ENCODE measurements at regions not wholly inside any gene's neighbourhood (a gene's known extent, or its start where the extent isn't known, plus 50 kb on each side); places are given as distances from the start of the nearest gene placed in this dataset.

DNA sequence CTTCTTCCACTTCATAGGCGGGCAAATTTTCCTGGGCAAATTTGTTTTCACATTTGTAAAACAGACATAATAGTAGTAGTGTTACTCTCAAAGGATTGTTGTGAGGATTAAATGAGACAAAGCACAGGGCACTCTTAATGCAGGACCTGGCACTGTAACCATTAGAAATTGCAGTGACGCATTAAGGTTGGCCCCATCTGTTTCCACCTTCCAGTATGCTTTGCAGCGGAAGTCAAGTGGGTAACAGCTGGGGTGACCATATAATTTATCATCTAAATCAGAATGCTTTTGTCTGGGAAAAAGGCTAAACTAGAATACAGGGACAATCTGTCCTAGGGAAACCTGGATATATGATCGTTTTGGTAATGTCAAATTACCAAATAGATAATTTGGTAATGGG is 132.5 kb upstream of the CACHD1 start:
- no peak for TF ChIP-seq TAF1 (IDR thresholded peaks at IDR 0.05; ENCODE audit: control insufficient read depth, extremely low read depth, insufficient read depth, low read length, severe bottlenecking)
- TF ChIP-seq, protein P1, sequence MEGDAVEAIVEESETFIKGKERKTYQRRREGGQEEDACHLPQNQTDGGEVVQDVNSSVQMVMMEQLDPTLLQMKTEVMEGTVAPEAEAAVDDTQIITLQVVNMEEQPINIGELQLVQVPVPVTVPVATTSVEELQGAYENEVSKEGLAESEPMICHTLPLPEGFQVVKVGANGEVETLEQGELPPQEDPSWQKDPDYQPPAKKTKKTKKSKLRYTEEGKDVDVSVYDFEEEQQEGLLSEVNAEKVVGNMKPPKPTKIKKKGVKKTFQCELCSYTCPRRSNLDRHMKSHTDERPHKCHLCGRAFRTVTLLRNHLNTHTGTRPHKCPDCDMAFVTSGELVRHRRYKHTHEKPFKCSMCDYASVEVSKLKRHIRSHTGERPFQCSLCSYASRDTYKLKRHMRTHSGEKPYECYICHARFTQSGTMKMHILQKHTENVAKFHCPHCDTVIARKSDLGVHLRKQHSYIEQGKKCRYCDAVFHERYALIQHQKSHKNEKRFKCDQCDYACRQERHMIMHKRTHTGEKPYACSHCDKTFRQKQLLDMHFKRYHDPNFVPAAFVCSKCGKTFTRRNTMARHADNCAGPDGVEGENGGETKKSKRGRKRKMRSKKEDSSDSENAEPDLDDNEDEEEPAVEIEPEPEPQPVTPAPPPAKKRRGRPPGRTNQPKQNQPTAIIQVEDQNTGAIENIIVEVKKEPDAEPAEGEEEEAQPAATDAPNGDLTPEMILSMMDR (IDR thresholded peaks at IDR 0.05 in 2 of 3, conservative IDR thresholded peaks at IDR 0.05 in 1 of 3; ENCODE audit: insufficient read depth in 2 of 3, low read depth in 1 of 3, low read length in 3 of 3), result no peak
- TF ChIP-seq ZNF785 (CRISPR knock-in tag; IDR thresholded peaks at IDR 0.05), result no peak
- no peak for TF ChIP-seq POU5F1 (IDR thresholded peaks at IDR 0.05; ENCODE audit: borderline replicate concordance, low read depth, low read length, partially characterized antibody)
- TF ChIP-seq FOXO4 (CRISPR knock-in tag; IDR thresholded peaks at IDR 0.05), result no peak
- no peak for TF ChIP-seq ZNF717 (CRISPR knock-in tag; IDR thresholded peaks at IDR 0.05)
- no peak for TF ChIP-seq NR3C1 (CRISPR knock-in tag; IDR thresholded peaks at IDR 0.05)
- TF ChIP-seq ZNF274 (IDR thresholded peaks at IDR 0.05; ENCODE audit: borderline replicate concordance, low read depth, low read length), result no peak
- TF ChIP-seq EHMT2 (IDR thresholded peaks at IDR 0.05), result no peak

Data from K562 (cell line).